ENCODE measurements at regions not wholly inside any gene's neighbourhood (a gene's known extent, or its start where the extent isn't known, plus 50 kb on each side); places are given as distances from the start of the nearest gene placed in this dataset.
A peak's percentile ranks its signal among the peaks of the same experiment; 100 is the strongest.

GRCh38 chr12:92036771-92037453 lies 108.7 kb downstream of the BTG1 start:
- H3K27ac ChIP-seq = no peak overlapping the region
- CTCF ChIA-PET = no interaction called here
- DNase-seq (ENCODE audit: low spot score) = no peak
- POLR2A ChIA-PET (ENCODE audit: low non-redundant PET) = no interaction called here
- no peak for TF ChIP-seq CTCF (conservative IDR thresholded peaks at IDR 0.05; ENCODE audit: low read depth)

GRCh38 chr12:92036061-92036620 lies 109.5 kb downstream of the BTG1 start:
- ChIA-PET CTCF (interaction anchor here (0.6 kb wide), 1 partner anchor 16 kb away, joined by 6 read pairs; no protein-coding TSS in a partner anchor), POLR2A (ENCODE audit: low non-redundant PET) (no interaction called here)
- DNase-seq (ENCODE audit: low spot score) = no peak
- no peak overlapping the region for H3K27ac ChIP-seq
- TF ChIP-seq CTCF (conservative IDR thresholded peaks at IDR 0.05; ENCODE audit: low read depth) = no peak

GRCh38 chr12:92035477-92035876 lies 110.2 kb downstream of the BTG1 start:
- DNase-seq (ENCODE audit: low spot score) = no peak
- no peak overlapping the region for H3K27ac ChIP-seq
- ChIA-PET POLR2A (ENCODE audit: low non-redundant PET) (no interaction called here), CTCF (interaction anchor here (0.6 kb wide), 1 partner anchor 15 kb away, joined by 6 read pairs; no protein-coding TSS in a partner anchor)
- no peak for TF ChIP-seq CTCF (conservative IDR thresholded peaks at IDR 0.05; ENCODE audit: low read depth)

GRCh38 chr12:92034858-92035401 lies 110.7 kb downstream of the BTG1 start:
- ChIA-PET POLR2A (ENCODE audit: low non-redundant PET) (no interaction called here), CTCF (interaction anchor here (0.6 kb wide), 2 partner anchors 402 to 585 kb away, joined by 3 read pairs; no protein-coding TSS in a partner anchor)
- peak; percentile 68 for DNase-seq (ENCODE audit: low spot score)
- no peak for TF ChIP-seq CTCF (conservative IDR thresholded peaks at IDR 0.05; ENCODE audit: low read depth)
- peak overlapping the region; percentile 81 for H3K27ac ChIP-seq

DNA sequence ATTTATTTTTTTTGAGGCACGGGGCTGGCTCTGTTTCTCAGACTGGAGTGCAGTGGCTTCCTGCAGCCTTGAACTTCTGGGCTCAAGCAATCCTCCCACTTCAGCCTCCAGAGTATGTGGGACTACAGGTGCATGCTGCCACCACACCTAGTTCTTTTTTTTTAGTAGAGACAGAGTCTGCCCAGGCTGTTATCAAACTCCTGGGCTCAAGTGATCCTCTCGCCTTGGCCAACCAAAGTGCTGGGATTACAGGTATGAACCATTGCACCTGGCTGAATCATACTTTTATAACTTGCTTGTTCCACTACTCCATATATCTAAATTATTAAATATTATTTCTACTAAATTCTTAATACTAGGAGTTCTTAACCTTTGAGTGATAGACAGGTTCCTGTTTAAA lies 111.6 kb downstream of the BTG1 start:
- ChIA-PET POLR2A (ENCODE audit: low non-redundant PET) (no interaction called here), CTCF (interaction anchor here (0.6 kb wide), 1 partner anchor 403 kb away, joined by 3 read pairs; no protein-coding TSS in a partner anchor)
- peak overlapping the region; percentile 42; the same call in 1 of the 2 replicates for H3K27ac ChIP-seq
- TF ChIP-seq CTCF (conservative IDR thresholded peaks at IDR 0.05; ENCODE audit: low read depth) = no peak
- no peak for DNase-seq (ENCODE audit: low spot score)

DNA sequence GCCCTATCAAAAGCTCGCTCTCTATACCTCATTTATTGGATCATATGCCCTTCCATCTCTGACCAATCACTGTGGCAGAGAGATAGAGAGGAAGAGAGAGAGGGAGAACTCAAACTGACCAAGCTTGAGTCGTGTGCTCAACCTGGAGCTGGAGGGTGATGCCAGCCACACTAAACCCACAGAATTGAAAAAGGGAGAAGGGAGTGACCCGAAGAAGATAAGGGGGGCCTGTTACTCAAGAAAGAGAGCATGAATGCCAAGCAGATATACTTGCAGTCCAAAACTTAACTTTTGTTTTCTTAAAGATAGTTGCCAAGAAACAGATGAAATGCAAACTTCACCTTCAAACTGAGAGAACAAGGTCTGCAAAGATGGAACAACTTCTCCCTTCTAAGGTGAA lies 112.7 kb downstream of the BTG1 start:
- TF ChIP-seq CTCF (conservative IDR thresholded peaks at IDR 0.05; ENCODE audit: low read depth) = no peak
- no peak for DNase-seq (ENCODE audit: low spot score)
- POLR2A ChIA-PET (ENCODE audit: low non-redundant PET) = no interaction called here
- no peak overlapping the region for H3K27ac ChIP-seq
- CTCF ChIA-PET = no interaction called here

All from RWPE1 (cell line).